ENCODE measurements at regions not wholly inside any gene's neighbourhood (a gene's known extent, or its start where the extent isn't known, plus 50 kb on each side); places are given as distances from the start of the nearest gene placed in this dataset.

DNA sequence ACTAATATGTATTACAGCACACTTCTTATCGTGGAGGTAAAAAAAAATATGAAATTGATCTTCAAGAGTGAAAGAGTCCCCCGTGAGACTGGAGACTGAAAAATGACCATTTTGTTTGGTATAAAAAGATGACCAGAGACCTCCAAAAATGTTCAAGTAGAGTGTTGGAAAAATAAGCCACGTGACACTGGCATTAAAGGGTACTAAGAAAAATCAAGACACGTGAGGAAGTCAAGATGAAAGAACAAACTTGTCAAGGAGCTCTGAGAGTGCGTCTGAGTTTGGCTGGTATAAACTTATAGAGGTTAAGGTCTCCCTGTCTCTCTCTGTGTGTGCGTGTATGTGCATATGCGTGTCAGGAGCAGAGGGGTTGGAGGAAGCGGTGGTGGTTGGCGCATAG, 362.7 kb upstream of the COBL start:
- TF ChIP-seq, protein P1, sequence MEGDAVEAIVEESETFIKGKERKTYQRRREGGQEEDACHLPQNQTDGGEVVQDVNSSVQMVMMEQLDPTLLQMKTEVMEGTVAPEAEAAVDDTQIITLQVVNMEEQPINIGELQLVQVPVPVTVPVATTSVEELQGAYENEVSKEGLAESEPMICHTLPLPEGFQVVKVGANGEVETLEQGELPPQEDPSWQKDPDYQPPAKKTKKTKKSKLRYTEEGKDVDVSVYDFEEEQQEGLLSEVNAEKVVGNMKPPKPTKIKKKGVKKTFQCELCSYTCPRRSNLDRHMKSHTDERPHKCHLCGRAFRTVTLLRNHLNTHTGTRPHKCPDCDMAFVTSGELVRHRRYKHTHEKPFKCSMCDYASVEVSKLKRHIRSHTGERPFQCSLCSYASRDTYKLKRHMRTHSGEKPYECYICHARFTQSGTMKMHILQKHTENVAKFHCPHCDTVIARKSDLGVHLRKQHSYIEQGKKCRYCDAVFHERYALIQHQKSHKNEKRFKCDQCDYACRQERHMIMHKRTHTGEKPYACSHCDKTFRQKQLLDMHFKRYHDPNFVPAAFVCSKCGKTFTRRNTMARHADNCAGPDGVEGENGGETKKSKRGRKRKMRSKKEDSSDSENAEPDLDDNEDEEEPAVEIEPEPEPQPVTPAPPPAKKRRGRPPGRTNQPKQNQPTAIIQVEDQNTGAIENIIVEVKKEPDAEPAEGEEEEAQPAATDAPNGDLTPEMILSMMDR (IDR thresholded peaks at IDR 0.05), result no peak
- TF ChIP-seq POLR2AphosphoS5 (IDR thresholded peaks at IDR 0.05), result no peak
